Activated T-helper 17 cell treated with anti-CD3 and anti-CD28 coated beads, Interleukin-2, amount 50 U/mL, for 72 hours (primary cell): ENCODE measurements at regions not wholly inside any gene's neighbourhood (a gene's known extent, or its start where the extent isn't known, plus 50 kb on each side); places are given as distances from the start of the nearest gene placed in this dataset.

Experiments used
- ATAC-seq: fragments of 150-1000 bp; cut with Tn5 transposase; replicated peaks from 2 replicates; pipeline ENCODE4 v1.10.0; 2021; ENCODE audit warnings: mild to moderate bottlenecking, moderate library complexity
- H3K27ac Mint-ChIP-seq: one replicate; pipeline ENCODE4 v1.8.0; 2022; ENCODE audit warnings: mixed read lengths
- H3K27me3 Mint-ChIP-seq: one replicate; pipeline ENCODE4 v1.8.0; 2022; ENCODE audit warnings: mixed read lengths
- H3K36me3 Mint-ChIP-seq: one replicate; pipeline ENCODE4 v1.8.0; 2022; ENCODE audit warnings: low read depth, mild to moderate bottlenecking, mixed read lengths
- H3K4me1 Mint-ChIP-seq: one replicate; pipeline ENCODE4 v1.8.0; 2022; ENCODE audit warnings: mixed read lengths
- H3K4me3 Mint-ChIP-seq: one replicate; pipeline ENCODE4 v1.8.0; 2022; ENCODE audit warnings: mild to moderate bottlenecking, mixed read lengths
- H3K9me3 Mint-ChIP-seq: one replicate; pipeline ENCODE4 v1.8.0; 2022; ENCODE audit warnings: mixed read lengths

DNA sequence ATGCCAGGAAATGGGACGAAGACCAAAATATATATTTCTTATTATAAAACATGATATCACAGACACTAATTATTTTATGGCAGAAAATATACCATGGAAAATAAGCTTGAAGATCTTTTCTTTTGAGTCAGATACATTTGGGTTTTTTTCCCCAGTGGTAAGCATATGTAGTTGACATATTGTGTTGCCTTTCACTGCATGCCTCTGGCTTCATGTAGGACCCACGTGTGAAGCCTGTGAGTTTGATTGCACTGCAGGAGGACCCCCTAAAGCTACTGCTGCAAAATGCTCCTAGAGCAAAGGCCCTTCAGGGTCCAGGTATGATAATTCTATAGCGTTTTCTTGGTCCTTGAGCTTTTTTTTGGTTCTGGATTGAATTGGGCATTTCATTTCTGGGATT lies 190.7 kb upstream of the KIRREL3 start:
- H3K4me3 Mint-ChIP-seq: no peak overlapping the region
- H3K27me3 Mint-ChIP-seq: peaks cover 5% of the 10 kb centered on the region
- no peak overlapping the region for H3K27ac Mint-ChIP-seq
- peaks cover 11% of the 10 kb centered on the region for H3K9me3 Mint-ChIP-seq
- no peak for ATAC-seq
- H3K4me1 Mint-ChIP-seq: no peaks in the 10 kb centered on the region
- H3K36me3 Mint-ChIP-seq: no peaks in the 10 kb centered on the region

GRCh38 chr11:127182586-127183203 lies 182.1 kb upstream of the KIRREL3 start:
- Mint-ChIP-seq H3K27me3 (peaks cover 3% of the 10 kb centered on the region), H3K36me3 (no peaks in the 10 kb centered on the region), H3K4me3 (no peak overlapping the region), H3K9me3 (peaks cover 10% of the 10 kb centered on the region), H3K27ac (no peak overlapping the region), H3K4me1 (no peaks in the 10 kb centered on the region)
- ATAC-seq: no peak

GRCh38 chr11:127157225-127157624 lies 156.7 kb upstream of the KIRREL3 start:
- H3K4me1 Mint-ChIP-seq: no peaks in the 10 kb centered on the region
- H3K9me3 Mint-ChIP-seq: no peaks in the 10 kb centered on the region
- ATAC-seq: no peak
- H3K27me3 Mint-ChIP-seq: no peaks in the 10 kb centered on the region
- H3K4me3 Mint-ChIP-seq: no peak overlapping the region
- no peaks in the 10 kb centered on the region for H3K36me3 Mint-ChIP-seq
- H3K27ac Mint-ChIP-seq: no peak overlapping the region

DNA sequence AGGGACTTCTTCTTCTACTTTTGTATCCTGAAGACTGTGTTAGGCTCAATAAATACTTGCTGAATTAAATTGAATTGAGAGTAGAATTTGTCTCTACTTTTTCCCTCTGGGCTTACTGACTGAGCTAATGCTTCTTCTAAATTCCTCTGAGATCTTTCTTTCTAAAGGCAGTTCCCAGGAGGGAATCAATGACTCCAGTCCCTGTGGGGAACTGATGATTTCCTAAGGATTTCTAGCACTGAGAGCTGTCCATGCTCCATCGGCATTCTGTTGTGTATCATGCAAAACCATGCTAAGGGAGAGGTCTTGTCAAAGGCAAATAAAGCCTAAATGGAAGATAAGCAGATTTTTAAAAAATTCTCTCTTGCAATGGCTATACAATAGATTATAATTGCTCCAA lies 148.8 kb upstream of the KIRREL3 start:
- no peak overlapping the region for H3K27ac Mint-ChIP-seq
- no peaks in the 10 kb centered on the region for H3K9me3 Mint-ChIP-seq
- no peak for ATAC-seq
- no peaks in the 10 kb centered on the region for H3K4me1 Mint-ChIP-seq
- H3K36me3 Mint-ChIP-seq: no peaks in the 10 kb centered on the region
- H3K27me3 Mint-ChIP-seq: no peaks in the 10 kb centered on the region
- no peak overlapping the region for H3K4me3 Mint-ChIP-seq

DNA sequence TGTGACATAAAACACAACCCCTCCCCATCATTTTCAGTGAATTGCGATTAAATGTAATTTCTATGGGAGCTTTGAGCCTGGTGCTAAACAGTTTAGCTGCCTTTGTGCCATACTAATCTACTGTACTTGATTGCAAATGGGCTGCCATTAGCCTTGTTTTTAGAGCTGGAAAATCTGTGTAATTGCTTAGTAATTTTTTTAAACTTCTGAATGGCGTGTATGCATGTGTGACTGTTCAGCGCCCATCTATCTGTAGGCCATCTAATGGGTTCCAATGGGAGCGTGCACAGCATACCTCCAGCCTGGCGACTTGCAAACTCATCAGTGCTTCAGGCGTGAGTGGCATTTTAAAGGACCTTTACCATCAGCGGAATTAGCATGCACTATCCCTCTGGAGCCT lies 142.7 kb upstream of the KIRREL3 start:
- Mint-ChIP-seq H3K9me3 (no peaks in the 10 kb centered on the region), H3K4me1 (no peaks in the 10 kb centered on the region), H3K4me3 (no peak overlapping the region), H3K27ac (no peak overlapping the region), H3K36me3 (no peaks in the 10 kb centered on the region), H3K27me3 (no peaks in the 10 kb centered on the region)
- no peak for ATAC-seq

DNA sequence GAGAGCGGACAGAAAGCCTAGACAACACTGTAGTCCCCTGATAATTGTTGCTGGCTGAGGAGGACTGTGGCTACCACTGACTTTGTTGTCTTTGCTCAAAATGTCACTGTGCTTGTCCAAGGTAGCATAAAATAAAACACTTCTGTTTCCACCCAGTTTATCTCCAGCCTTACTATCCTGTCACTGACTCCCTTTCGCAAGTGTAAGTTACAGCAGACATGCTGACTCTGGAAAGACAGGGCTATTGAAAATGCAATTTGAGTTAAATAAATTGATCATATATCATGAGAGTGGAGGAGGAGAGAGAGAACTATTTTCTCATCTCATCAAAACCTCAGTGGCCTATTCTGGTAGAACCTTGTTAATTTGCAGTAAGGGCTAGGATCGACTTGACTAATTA lies 138.0 kb upstream of the KIRREL3 start:
- Mint-ChIP-seq H3K4me1 (no peaks in the 10 kb centered on the region), H3K4me3 (no peak overlapping the region), H3K27me3 (no peaks in the 10 kb centered on the region), H3K9me3 (peaks cover 3% of the 10 kb centered on the region), H3K27ac (no peak overlapping the region), H3K36me3 (no peaks in the 10 kb centered on the region)
- no peak for ATAC-seq

DNA sequence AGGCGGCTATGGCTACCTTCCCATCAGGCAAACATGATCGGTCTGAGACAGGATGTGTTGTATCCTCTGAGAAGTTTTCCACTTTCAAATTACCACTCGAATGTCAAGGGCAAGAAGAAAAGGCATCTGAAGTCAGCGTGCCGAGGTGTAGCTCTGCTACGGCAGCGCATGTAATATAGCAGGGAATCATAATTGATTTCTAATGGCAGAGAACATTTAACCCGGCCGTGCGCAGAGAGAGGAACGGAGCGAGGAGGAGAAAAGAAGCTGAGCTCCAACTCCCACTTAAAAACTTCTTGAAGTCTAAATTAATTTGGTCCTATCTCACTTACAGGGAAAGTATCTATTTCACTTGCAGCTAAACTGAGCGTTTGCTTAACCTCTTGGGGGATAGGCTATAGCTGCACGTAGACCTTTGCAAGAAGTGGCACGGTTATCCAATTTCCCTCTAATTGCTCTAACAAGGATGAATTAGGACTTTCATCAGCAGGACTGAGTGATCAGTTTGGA lies 137.3 kb upstream of the KIRREL3 start:
- H3K27me3 Mint-ChIP-seq: no peaks in the 10 kb centered on the region
- H3K36me3 Mint-ChIP-seq: no peaks in the 10 kb centered on the region
- ATAC-seq: no peak
- H3K4me1 Mint-ChIP-seq: no peaks in the 10 kb centered on the region
- peaks cover 3% of the 10 kb centered on the region for H3K9me3 Mint-ChIP-seq
- no peak overlapping the region for H3K4me3 Mint-ChIP-seq
- H3K27ac Mint-ChIP-seq: no peak overlapping the region

DNA sequence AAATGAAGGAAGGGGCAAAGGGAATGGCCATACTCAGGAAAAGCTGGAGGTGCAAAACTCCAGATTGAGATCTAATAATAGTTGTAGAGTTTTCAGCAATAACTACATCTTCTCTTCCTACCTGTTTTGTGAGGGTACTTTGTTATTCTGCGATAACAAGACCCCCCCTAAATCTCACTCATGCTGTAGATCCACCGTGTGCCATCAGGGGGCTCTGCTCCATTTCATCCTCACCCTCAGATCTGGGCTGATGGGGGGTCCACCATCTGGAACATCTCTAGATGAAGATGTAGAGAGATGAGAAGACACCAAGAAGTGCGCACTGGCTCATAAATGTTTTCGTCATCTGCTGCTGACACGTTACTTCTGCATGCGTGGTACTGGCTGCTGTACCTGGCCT lies 135.9 kb upstream of the KIRREL3 start:
- Mint-ChIP-seq H3K36me3 (no peaks in the 10 kb centered on the region), H3K4me1 (no peaks in the 10 kb centered on the region), H3K27me3 (no peaks in the 10 kb centered on the region), H3K9me3 (peaks cover 3% of the 10 kb centered on the region), H3K27ac (no peak overlapping the region), H3K4me3 (no peak overlapping the region)
- no peak for ATAC-seq

GRCh38 chr11:127135256-127135655 lies 134.7 kb upstream of the KIRREL3 start:
- no peak for ATAC-seq
- H3K4me3 Mint-ChIP-seq: no peak overlapping the region
- H3K4me1 Mint-ChIP-seq: no peaks in the 10 kb centered on the region
- H3K27me3 Mint-ChIP-seq: no peaks in the 10 kb centered on the region
- H3K36me3 Mint-ChIP-seq: no peaks in the 10 kb centered on the region
- no peak overlapping the region for H3K27ac Mint-ChIP-seq
- H3K9me3 Mint-ChIP-seq: peaks cover 3% of the 10 kb centered on the region

- Mint-ChIP-seq H3K27me3 (no peaks in the 10 kb centered on the region), H3K9me3 (peaks cover 3% of the 10 kb centered on the region), H3K36me3 (no peaks in the 10 kb centered on the region), H3K4me3 (no peak overlapping the region), H3K4me1 (no peaks in the 10 kb centered on the region), H3K27ac (no peak overlapping the region)
- no peak for ATAC-seq
Measured at GRCh38 chr11:127133061-127133460, 132.5 kb upstream of the KIRREL3 start.

DNA sequence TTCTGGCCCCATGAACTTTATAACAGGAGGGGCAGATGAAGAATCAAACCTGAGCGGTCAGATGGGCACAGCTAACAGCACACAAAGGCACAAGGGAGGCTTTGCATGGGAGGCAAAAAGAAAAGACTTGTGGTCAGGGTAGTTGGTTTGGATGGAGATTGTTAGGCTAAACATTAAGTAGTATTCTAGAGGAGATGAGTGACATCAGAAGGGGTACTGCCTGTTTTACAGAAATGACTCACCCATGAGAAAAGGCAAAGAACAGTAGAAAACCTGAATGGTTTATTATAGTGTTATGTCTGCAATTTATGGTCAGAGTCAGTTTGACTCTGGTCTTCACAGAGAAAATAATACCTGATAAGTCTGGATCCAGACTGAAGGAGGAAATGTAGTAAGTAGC lies 129.8 kb upstream of the KIRREL3 start:
- H3K4me3 Mint-ChIP-seq: no peak overlapping the region
- H3K27me3 Mint-ChIP-seq: no peaks in the 10 kb centered on the region
- no peaks in the 10 kb centered on the region for H3K9me3 Mint-ChIP-seq
- no peak for ATAC-seq
- no peak overlapping the region for H3K27ac Mint-ChIP-seq
- no peaks in the 10 kb centered on the region for H3K36me3 Mint-ChIP-seq
- no peaks in the 10 kb centered on the region for H3K4me1 Mint-ChIP-seq

GRCh38 chr11:127126986-127127385 lies 126.4 kb upstream of the KIRREL3 start:
- ATAC-seq: no peak
- Mint-ChIP-seq H3K36me3 (no peaks in the 10 kb centered on the region), H3K9me3 (no peaks in the 10 kb centered on the region), H3K27ac (no peak overlapping the region), H3K27me3 (no peaks in the 10 kb centered on the region), H3K4me3 (no peak overlapping the region), H3K4me1 (no peaks in the 10 kb centered on the region)

DNA sequence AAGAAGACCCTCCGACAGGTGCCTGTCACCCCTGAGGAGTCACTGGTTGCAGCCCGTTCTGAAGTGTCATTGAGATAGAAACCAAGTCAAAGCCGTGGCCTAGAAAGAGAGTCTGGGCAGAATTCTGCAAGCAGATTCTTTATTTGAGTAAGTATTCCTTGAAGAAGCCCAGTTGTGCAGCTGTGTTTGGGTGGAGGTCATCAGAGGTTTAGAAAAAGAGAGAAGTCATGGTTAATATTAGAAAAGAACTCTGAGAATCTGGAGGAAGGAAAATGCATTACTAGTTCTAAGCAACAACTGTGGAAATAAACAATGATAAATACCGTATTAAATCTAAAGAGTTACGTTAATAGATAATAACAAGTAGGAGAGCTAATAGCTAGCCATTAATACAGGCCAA lies 118.8 kb upstream of the KIRREL3 start:
- Mint-ChIP-seq H3K9me3 (no peaks in the 10 kb centered on the region), H3K4me1 (no peaks in the 10 kb centered on the region), H3K27me3 (no peaks in the 10 kb centered on the region), H3K36me3 (no peaks in the 10 kb centered on the region), H3K4me3 (no peak overlapping the region), H3K27ac (no peak overlapping the region)
- no peak for ATAC-seq

DNA sequence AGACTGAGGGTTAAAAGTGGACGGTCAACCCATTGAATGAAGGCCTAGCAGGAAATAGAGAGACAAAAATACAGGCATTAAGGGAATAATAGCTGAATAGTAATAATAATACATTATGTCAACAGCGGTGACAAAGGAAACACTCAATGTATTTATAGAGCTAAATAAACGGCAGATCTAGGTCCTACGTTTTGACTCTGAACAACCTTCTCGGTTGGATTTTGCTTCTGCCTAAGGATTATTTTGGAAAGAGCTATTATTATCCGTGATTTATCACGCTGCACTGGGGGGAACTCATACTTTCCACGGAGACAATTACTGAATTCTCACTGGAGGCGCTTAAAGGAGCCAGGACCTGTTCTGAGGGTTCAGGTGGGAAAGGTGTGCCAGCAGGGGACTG lies 118.2 kb upstream of the KIRREL3 start:
- H3K27me3 Mint-ChIP-seq: no peaks in the 10 kb centered on the region
- no peaks in the 10 kb centered on the region for H3K4me1 Mint-ChIP-seq
- ATAC-seq: no peak
- H3K9me3 Mint-ChIP-seq: no peaks in the 10 kb centered on the region
- no peaks in the 10 kb centered on the region for H3K36me3 Mint-ChIP-seq
- H3K27ac Mint-ChIP-seq: no peak overlapping the region
- H3K4me3 Mint-ChIP-seq: no peak overlapping the region

- H3K36me3 Mint-ChIP-seq: no peaks in the 10 kb centered on the region
- no peaks in the 10 kb centered on the region for H3K4me1 Mint-ChIP-seq
- no peak for ATAC-seq
- H3K9me3 Mint-ChIP-seq: no peaks in the 10 kb centered on the region
- no peak overlapping the region for H3K4me3 Mint-ChIP-seq
- no peaks in the 10 kb centered on the region for H3K27me3 Mint-ChIP-seq
- H3K27ac Mint-ChIP-seq: no peak overlapping the region
Measured at GRCh38 chr11:127117231-127117739, 116.7 kb upstream of the KIRREL3 start.

DNA sequence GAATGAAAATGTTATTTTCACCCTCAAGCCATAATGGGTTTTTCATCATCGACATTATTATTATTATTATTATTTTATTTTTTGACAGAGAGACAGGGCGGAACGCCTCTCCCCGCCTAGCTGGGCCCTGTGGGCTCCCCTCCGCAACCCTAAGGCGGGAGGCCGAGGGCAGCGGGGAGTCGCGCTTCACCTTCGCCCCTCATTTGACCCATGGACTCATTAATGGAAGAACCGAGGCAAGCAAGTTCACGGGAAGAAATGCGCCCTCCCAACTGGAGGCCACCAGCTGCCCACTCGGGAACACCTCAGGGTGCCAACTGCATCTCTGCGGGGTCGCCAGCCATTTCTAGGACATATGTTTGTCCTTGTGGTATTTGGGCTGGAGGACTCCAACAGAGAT lies 115.3 kb upstream of the KIRREL3 start:
- Mint-ChIP-seq H3K36me3 (no peaks in the 10 kb centered on the region), H3K27me3 (no peaks in the 10 kb centered on the region), H3K27ac (no peak overlapping the region)

More for the DNA sequence above, 115.3 kb upstream of the KIRREL3 start:
- Mint-ChIP-seq H3K4me1 (no peaks in the 10 kb centered on the region), H3K4me3 (no peak overlapping the region), H3K9me3 (no peaks in the 10 kb centered on the region)
- no peak for ATAC-seq
